ENCODE measurements at regions not wholly inside any gene's neighbourhood (a gene's known extent, or its start where the extent isn't known, plus 50 kb on each side); places are given as distances from the start of the nearest gene placed in this dataset.

DNA sequence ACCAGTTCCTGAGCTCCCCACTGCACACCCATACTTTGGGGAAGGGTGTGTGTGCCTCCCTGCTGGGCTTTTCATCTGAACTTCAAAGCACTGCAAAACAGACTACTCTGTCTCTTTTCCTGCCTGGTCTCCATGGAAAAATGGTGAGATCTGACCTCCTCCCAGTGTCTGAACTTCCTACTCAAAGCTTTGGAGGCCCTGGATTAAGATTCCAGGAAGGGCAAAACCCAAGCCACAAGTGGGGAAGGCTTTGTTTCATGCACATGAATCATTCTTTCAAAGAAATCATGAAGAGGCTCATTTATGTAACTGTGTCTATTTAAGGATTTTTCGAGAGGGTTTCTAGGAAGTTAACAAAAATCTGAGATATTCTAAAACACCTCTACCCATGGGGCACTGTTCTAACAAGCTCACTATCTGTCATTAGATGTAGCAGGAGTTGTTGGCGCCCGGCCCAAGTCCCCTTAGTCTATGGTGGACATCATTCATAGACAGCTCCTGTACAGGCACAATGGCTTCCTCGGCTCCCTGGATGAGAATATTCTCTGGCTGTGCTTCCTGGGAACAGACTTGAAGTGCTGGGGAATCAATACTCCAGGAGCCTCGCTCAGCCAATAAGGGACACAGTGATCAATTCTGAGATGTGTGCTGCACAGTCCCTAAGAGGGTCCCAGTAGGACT, 224.0 kb downstream of the KTN1 start:
- Histone ChIP-seq H3K9me3 (ENCODE audit: low read length) (no peaks in the 10 kb centered on the region), H3K9me2 (replicated peaks; ENCODE audit: insufficient read depth, low read length) (no peaks in the 10 kb centered on the region), H3K4me1 (ENCODE audit: low read length) (no peaks in the 10 kb centered on the region), H3K27me3 (ENCODE audit: low read length) (no peaks in the 10 kb centered on the region), H3K36me3 (ENCODE audit: insufficient read depth, low read length) (no peaks in the 10 kb centered on the region), H3K27ac (ENCODE audit: low read length) (no peak overlapping the region), H4K20me1 (ENCODE audit: insufficient read depth, low read depth, low read length) (no peaks in the 10 kb centered on the region), H3K4me3 (ENCODE audit: low read length) (no peak overlapping the region), H3K9ac (ENCODE audit: low read length) (no peak overlapping the region), H3K79me2 (ENCODE audit: low read length) (no peaks in the 10 kb centered on the region), H3K4me2 (ENCODE audit: low read depth, low read length, poor library complexity, severe bottlenecking) (no peak overlapping the region), H2AFZ (ENCODE audit: low read length) (no peak overlapping the region)
- DNase-seq, result no peak

DNA sequence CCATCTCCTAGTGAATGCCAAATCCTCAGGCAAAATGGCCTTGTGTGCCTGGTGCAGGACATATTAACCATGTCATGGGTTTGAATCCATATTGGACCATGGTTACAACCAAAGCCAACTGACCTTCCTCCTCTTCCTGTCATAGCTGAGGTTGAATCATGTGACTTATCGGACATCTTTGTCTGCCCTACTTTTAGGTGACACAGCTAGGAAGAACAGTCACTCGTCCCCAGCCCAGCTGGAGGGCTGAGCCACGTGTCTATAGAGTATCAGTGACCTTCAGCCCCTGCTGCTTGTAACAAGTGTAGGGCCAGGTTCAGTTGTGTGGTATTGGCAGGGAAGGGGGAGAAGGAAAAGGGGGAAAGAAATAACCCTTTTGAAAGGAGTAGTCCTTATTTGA, 225.2 kb downstream of the KTN1 start:
- Histone ChIP-seq H2AFZ (ENCODE audit: low read length) (no peak overlapping the region), H4K20me1 (ENCODE audit: insufficient read depth, low read depth, low read length) (no peaks in the 10 kb centered on the region), H3K27ac (ENCODE audit: low read length) (no peak overlapping the region), H3K4me3 (ENCODE audit: low read length) (no peak overlapping the region), H3K79me2 (ENCODE audit: low read length) (no peaks in the 10 kb centered on the region), H3K36me3 (ENCODE audit: insufficient read depth, low read length) (no peaks in the 10 kb centered on the region), H3K27me3 (ENCODE audit: low read length) (no peaks in the 10 kb centered on the region), H3K9ac (ENCODE audit: low read length) (no peak overlapping the region), H3K4me1 (ENCODE audit: low read length) (no peaks in the 10 kb centered on the region), H3K9me3 (ENCODE audit: low read length) (no peaks in the 10 kb centered on the region), H3K9me2 (replicated peaks; ENCODE audit: insufficient read depth, low read length) (no peaks in the 10 kb centered on the region), H3K4me2 (ENCODE audit: low read depth, low read length, poor library complexity, severe bottlenecking) (no peak overlapping the region)
- no peak for DNase-seq

DNA sequence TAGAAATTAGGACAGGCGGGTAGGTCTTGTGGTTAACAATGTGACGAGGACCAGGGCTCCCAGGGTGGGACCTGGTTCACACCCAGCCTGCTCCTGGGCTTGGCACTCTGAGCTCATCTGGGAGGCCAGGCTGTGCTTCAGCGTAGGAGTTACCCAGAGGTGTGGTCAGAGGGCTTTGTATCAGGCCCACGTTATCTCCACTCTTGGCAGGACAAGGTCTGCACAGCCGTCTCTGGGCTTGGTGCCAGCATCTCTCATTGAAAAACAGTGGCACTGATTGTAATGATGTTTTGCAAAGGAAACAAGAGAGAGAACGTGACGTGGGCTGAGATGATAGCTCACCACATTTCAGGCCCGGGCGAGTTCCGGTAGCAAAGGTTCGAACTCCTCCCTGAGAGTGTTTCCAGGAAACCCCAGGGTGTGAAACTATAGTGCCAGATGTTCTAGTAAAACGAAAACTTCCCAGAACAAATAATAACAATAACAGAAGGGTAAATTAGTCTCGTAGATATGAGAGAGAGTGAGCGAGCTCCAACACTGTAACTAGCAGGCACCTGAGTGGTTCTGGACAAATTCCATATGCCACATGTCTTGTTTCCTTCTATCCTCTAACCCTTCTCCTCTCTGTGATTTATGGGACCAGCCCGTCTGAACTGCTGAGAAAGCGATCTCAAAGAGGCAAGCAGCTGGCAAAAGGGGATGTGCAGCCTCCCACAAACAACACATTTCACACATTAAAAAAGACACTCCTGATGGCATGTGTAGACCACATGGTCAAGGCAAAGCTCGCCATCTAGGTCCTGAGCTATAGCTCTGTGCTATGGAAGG, 227.3 kb downstream of the KTN1 start:
- Histone ChIP-seq H4K20me1 (ENCODE audit: insufficient read depth, low read depth, low read length) (no peaks in the 10 kb centered on the region), H3K79me2 (ENCODE audit: low read length) (no peaks in the 10 kb centered on the region), H3K9me2 (replicated peaks; ENCODE audit: insufficient read depth, low read length) (no peaks in the 10 kb centered on the region), H3K36me3 (ENCODE audit: insufficient read depth, low read length) (no peaks in the 10 kb centered on the region), H3K4me2 (ENCODE audit: low read depth, low read length, poor library complexity, severe bottlenecking) (no peak overlapping the region), H3K4me3 (ENCODE audit: low read length) (no peak overlapping the region), H3K27ac (ENCODE audit: low read length) (no peak overlapping the region), H2AFZ (ENCODE audit: low read length) (no peak overlapping the region), H3K9me3 (ENCODE audit: low read length) (no peaks in the 10 kb centered on the region), H3K9ac (ENCODE audit: low read length) (no peak overlapping the region), H3K27me3 (ENCODE audit: low read length) (no peaks in the 10 kb centered on the region), H3K4me1 (ENCODE audit: low read length) (no peaks in the 10 kb centered on the region)
- DNase-seq, result no peak

- Histone ChIP-seq H3K4me2 (ENCODE audit: low read depth, low read length, poor library complexity, severe bottlenecking) (no peak overlapping the region), H3K9ac (ENCODE audit: low read length) (no peak overlapping the region), H2AFZ (ENCODE audit: low read length) (no peak overlapping the region), H3K36me3 (ENCODE audit: insufficient read depth, low read length) (no peaks in the 10 kb centered on the region), H4K20me1 (ENCODE audit: insufficient read depth, low read depth, low read length) (no peaks in the 10 kb centered on the region), H3K4me1 (ENCODE audit: low read length) (no peaks in the 10 kb centered on the region), H3K9me2 (replicated peaks; ENCODE audit: insufficient read depth, low read length) (no peaks in the 10 kb centered on the region), H3K4me3 (ENCODE audit: low read length) (no peak overlapping the region), H3K27me3 (ENCODE audit: low read length) (no peaks in the 10 kb centered on the region), H3K27ac (ENCODE audit: low read length) (no peak overlapping the region), H3K9me3 (ENCODE audit: low read length) (no peaks in the 10 kb centered on the region), H3K79me2 (ENCODE audit: low read length) (no peaks in the 10 kb centered on the region)
- no peak for DNase-seq
These were observed 227.9 kb downstream of the KTN1 start for GRCh38 chr14:55807881-55808379.

- DNase-seq, result no peak
- H3K27ac ChIP-seq (ENCODE audit: low read length), result no peak overlapping the region
- H2AFZ ChIP-seq (ENCODE audit: low read length), result no peak overlapping the region
- H3K9me3 ChIP-seq (ENCODE audit: low read length), result no peaks in the 10 kb centered on the region
- H3K9ac ChIP-seq (ENCODE audit: low read length), result no peak overlapping the region
- H3K36me3 ChIP-seq (ENCODE audit: insufficient read depth, low read length), result no peaks in the 10 kb centered on the region
- H3K4me1 ChIP-seq (ENCODE audit: low read length), result no peaks in the 10 kb centered on the region
- H3K27me3 ChIP-seq (ENCODE audit: low read length), result no peaks in the 10 kb centered on the region
- H3K79me2 ChIP-seq (ENCODE audit: low read length), result no peaks in the 10 kb centered on the region
- no peaks in the 10 kb centered on the region for H3K9me2 ChIP-seq (replicated peaks; ENCODE audit: insufficient read depth, low read length)
- no peaks in the 10 kb centered on the region for H4K20me1 ChIP-seq (ENCODE audit: insufficient read depth, low read depth, low read length)
- H3K4me3 ChIP-seq (ENCODE audit: low read length), result no peak overlapping the region
- H3K4me2 ChIP-seq (ENCODE audit: low read depth, low read length, poor library complexity, severe bottlenecking), result no peak overlapping the region
These were observed 233.6 kb downstream of the KTN1 start for GRCh38 chr14:55813630-55814029.

DNA sequence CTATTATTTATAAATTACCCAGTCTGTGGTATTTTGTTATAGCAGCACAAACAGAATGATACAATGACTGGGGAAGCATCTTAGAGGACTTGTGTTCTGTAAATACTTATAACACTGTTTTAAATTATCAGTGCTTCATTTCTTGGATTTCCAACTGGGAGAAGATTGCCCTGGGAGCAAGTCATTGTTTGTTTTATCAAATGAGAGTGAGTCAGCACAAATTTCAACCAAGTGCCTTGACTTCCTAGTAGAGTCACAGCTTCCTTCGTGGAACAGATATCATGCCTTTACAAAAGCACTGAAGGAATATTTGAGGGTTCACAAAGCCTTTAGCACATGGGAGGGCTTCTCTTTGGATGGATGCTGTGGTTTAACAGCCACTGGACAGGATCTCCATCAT, 234.1 kb downstream of the KTN1 start:
- Histone ChIP-seq H3K9me3 (ENCODE audit: low read length) (no peaks in the 10 kb centered on the region), H4K20me1 (ENCODE audit: insufficient read depth, low read depth, low read length) (no peaks in the 10 kb centered on the region), H3K9me2 (replicated peaks; ENCODE audit: insufficient read depth, low read length) (no peaks in the 10 kb centered on the region), H3K4me3 (ENCODE audit: low read length) (no peak overlapping the region), H3K27me3 (ENCODE audit: low read length) (no peaks in the 10 kb centered on the region), H3K9ac (ENCODE audit: low read length) (no peak overlapping the region), H3K27ac (ENCODE audit: low read length) (no peak overlapping the region), H3K4me1 (ENCODE audit: low read length) (no peaks in the 10 kb centered on the region), H3K79me2 (ENCODE audit: low read length) (no peaks in the 10 kb centered on the region), H2AFZ (ENCODE audit: low read length) (no peak overlapping the region), H3K36me3 (ENCODE audit: insufficient read depth, low read length) (no peaks in the 10 kb centered on the region), H3K4me2 (ENCODE audit: low read depth, low read length, poor library complexity, severe bottlenecking) (no peak overlapping the region)
- DNase-seq, result no peak

DNA sequence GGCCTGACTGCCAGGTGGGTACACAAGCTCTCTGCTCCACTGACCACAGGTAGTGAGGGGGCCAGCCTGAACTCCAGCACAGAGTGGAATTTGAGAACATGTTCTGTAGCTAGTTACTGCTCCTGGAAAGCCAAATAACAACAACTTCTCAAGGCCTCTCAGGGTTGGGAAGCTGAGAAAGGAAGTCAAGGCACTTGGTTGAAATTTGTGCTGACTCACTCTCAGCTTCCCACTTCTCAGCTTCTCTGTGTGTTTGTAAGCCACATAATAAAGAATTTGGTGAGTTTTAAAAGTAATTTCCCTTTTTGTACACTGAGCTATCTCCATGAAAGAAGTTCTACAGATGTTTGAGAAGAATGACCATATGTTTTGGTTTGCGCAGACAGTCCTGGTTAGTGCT, 234.9 kb downstream of the KTN1 start:
- H3K4me3 ChIP-seq (ENCODE audit: low read length), result no peak overlapping the region
- H2AFZ ChIP-seq (ENCODE audit: low read length), result no peak overlapping the region
- no peaks in the 10 kb centered on the region for H3K9me3 ChIP-seq (ENCODE audit: low read length)
- H3K27me3 ChIP-seq (ENCODE audit: low read length), result no peaks in the 10 kb centered on the region
- H3K4me2 ChIP-seq (ENCODE audit: low read depth, low read length, poor library complexity, severe bottlenecking), result no peak overlapping the region
- no peaks in the 10 kb centered on the region for H3K9me2 ChIP-seq (replicated peaks; ENCODE audit: insufficient read depth, low read length)
- H3K27ac ChIP-seq (ENCODE audit: low read length), result no peak overlapping the region
- no peak for DNase-seq
- no peaks in the 10 kb centered on the region for H4K20me1 ChIP-seq (ENCODE audit: insufficient read depth, low read depth, low read length)
- H3K79me2 ChIP-seq (ENCODE audit: low read length), result no peaks in the 10 kb centered on the region
- H3K4me1 ChIP-seq (ENCODE audit: low read length), result no peaks in the 10 kb centered on the region
- H3K36me3 ChIP-seq (ENCODE audit: insufficient read depth, low read length), result no peaks in the 10 kb centered on the region
- no peak overlapping the region for H3K9ac ChIP-seq (ENCODE audit: low read length)

DNA sequence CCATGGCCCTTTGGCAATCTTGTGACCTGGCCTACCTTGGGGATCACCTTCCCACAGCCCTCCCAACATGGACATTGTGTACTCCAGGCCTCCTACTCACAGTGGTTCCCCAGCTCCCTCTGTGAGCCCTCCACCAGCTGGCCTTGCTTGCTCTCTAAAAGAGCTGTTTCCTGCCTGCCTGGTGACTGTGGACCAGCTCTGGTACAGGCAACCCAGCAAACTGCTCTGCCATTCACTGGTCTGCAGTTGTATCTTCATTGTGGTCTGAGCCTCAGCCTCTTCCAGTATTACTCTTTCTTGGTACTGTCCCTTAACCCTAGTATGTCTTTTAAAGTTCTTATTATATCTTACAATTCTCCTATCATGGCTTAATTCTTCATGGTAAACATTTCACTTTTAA, 236.2 kb downstream of the KTN1 start:
- Histone ChIP-seq H3K4me3 (ENCODE audit: low read length) (no peak overlapping the region), H3K27me3 (ENCODE audit: low read length) (no peaks in the 10 kb centered on the region), H3K9me2 (replicated peaks; ENCODE audit: insufficient read depth, low read length) (no peaks in the 10 kb centered on the region), H3K9me3 (ENCODE audit: low read length) (no peaks in the 10 kb centered on the region), H3K9ac (ENCODE audit: low read length) (no peak overlapping the region), H3K4me1 (ENCODE audit: low read length) (no peaks in the 10 kb centered on the region), H4K20me1 (ENCODE audit: insufficient read depth, low read depth, low read length) (no peaks in the 10 kb centered on the region), H3K4me2 (ENCODE audit: low read depth, low read length, poor library complexity, severe bottlenecking) (no peak overlapping the region), H3K36me3 (ENCODE audit: insufficient read depth, low read length) (no peaks in the 10 kb centered on the region), H3K79me2 (ENCODE audit: low read length) (no peaks in the 10 kb centered on the region), H2AFZ (ENCODE audit: low read length) (no peak overlapping the region), H3K27ac (ENCODE audit: low read length) (no peak overlapping the region)
- no peak for DNase-seq

All from Karpas-422 (cell line).